Fibroblast of lung (primary cell): ENCODE measurements at regions not wholly inside any gene's neighbourhood (a gene's known extent, or its start where the extent isn't known, plus 50 kb on each side); places are given as distances from the start of the nearest gene placed in this dataset.

Experiments used
- EZH2 ChIP-seq: IDR thresholded peaks from 2 replicates; pipeline ENCODE4 v1.5.1; 2012; ENCODE audit warnings: low read length, control low read depth, mild to moderate bottlenecking; ENCODE audit errors: missing control alignments
- TF ChIP-seq, protein P1 (sequence below), 2 donors: IDR thresholded peaks in 1 of 2; conservative IDR thresholded peaks in 1 of 2; 1 replicate in 1 of 2; 2 replicates in 1 of 2; pipeline ENCODE4 v1.5.1; 2011 to 2012; ENCODE audit warnings: low read length in 2 of 2, control low read depth in 1 of 2, inconsistent platforms in 1 of 2, low read depth in 1 of 2, mild to moderate bottlenecking in 1 of 2

DNA sequence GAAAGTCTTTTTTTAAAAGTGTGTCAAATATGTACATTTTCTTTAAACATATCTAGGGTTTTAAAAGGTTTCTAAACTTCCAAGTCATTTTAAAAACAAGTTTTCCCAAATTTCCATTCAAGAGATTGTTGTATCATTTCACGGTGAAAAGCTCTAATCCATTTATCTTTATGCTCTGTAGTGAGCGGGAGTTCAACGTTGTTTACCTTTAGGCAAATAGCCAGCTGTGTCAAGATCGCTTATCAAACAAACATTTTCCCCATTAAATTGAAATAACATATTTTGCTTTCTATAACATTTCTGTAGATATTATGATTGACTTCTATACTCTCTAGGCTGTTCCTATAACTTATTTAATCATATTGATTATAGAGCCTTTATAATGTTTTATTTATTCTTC lies 75.1 kb downstream of the CTSL start:
- TF ChIP-seq, protein P1, sequence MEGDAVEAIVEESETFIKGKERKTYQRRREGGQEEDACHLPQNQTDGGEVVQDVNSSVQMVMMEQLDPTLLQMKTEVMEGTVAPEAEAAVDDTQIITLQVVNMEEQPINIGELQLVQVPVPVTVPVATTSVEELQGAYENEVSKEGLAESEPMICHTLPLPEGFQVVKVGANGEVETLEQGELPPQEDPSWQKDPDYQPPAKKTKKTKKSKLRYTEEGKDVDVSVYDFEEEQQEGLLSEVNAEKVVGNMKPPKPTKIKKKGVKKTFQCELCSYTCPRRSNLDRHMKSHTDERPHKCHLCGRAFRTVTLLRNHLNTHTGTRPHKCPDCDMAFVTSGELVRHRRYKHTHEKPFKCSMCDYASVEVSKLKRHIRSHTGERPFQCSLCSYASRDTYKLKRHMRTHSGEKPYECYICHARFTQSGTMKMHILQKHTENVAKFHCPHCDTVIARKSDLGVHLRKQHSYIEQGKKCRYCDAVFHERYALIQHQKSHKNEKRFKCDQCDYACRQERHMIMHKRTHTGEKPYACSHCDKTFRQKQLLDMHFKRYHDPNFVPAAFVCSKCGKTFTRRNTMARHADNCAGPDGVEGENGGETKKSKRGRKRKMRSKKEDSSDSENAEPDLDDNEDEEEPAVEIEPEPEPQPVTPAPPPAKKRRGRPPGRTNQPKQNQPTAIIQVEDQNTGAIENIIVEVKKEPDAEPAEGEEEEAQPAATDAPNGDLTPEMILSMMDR (conservative IDR thresholded peaks at IDR 0.05 in 1 of 2, IDR thresholded peaks at IDR 0.05 in 1 of 2; ENCODE audit: low read depth in 1 of 2, low read length in 2 of 2) = no peak
- no peak for TF ChIP-seq EZH2
